Jurkat, Clone E6-1 (cell line): ENCODE measurements at regions not wholly inside any gene's neighbourhood (a gene's known extent, or its start where the extent isn't known, plus 50 kb on each side); places are given as distances from the start of the nearest gene placed in this dataset.

Source experiments
- DNase-seq: peaks from one replicate; pipeline ENCODE4 v3.0.0-alpha.2; 2011; ENCODE audit warnings: low read depth, low spot score
- H3K4me3 ChIP-seq: 2 replicates; pipeline ENCODE4 v1.5.1; 2011; ENCODE audit warnings: mild to moderate bottlenecking, low read length, control low read depth, moderate library complexity

GRCh38 chr5:29077451-29077850, 2039.1 kb upstream of the CDH9 start:
- H3K4me3 ChIP-seq = no peak overlapping the region
- no peak for DNase-seq

GRCh38 chr5:29069104-29069402, 2030.7 kb upstream of the CDH9 start:
- no peak for DNase-seq
- H3K4me3 ChIP-seq = no peak overlapping the region

GRCh38 chr5:29061381-29061780, 2023.0 kb upstream of the CDH9 start:
- DNase-seq = no peak
- H3K4me3 ChIP-seq = no peak overlapping the region

DNA sequence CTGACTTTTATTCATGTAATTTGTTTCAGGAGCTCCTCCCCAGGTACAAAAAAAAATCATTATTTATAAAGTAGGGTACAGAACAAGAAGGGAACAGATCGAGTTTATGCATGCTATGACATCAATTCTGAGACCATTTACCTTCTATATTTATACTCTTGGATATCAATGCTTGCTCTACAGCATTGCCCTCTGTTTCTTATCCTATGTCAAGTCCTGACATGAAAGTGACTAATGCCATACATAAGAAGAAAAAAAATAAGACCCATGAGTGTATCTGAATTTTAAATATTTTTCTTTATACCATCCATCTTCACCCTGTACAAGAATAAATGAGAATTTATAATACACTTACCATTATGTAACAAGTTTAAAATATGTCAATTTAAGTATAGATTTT, 2016.3 kb upstream of the CDH9 start:
- DNase-seq = no peak
- H3K4me3 ChIP-seq = no peak overlapping the region

DNA sequence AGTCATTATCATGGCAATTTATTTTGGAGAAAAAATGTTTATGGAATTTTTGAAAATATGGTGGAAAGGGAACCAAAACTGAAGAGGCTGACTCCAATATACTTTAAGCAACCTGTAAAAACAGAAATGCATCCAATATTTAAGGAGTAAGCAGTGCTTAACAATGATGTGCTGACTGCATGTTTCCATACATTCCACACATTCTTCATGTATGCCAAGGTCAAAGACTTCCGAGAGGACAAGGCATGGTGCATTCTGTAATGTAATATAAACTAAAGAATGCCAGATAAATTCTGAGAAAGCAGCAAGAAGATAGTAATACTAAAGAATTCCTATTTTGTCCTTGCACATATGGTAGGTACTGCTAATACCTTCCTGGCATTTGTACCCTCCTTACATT, 2015.9 kb upstream of the CDH9 start:
- DNase-seq = no peak

GRCh38 chr5:29051509-29051908, 2013.1 kb upstream of the CDH9 start:
- H3K4me3 ChIP-seq = no peak overlapping the region
- DNase-seq = no peak

More for the DNA sequence above, 2015.9 kb upstream of the CDH9 start:
- no peak overlapping the region for H3K4me3 ChIP-seq

- DNase-seq = no peak
These were observed 2003.8 kb upstream of the CDH9 start for GRCh38 chr5:29042152-29042551.

DNA sequence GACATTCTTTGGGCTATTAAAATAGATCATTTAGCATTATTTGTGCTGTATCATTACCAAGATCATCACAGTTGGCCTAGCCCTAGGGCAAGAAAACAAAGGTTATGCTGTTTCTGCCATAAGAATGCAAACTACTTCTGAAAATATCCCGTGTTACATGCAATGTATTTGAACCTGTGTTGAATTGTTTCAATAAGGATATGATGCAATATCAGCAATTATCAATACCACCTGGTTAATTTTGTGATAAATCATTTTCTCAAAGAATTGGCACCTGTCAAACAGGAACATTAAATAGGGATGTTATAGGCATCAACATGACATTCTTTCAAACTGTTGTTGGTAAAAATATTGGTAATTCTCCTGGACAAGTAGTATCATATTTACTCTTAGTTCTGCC, 2002.0 kb upstream of the CDH9 start:
- H3K4me3 ChIP-seq = no peak overlapping the region
- DNase-seq = no peak

More at GRCh38 chr5:29042152-29042551, 2003.8 kb upstream of the CDH9 start:
- no peak overlapping the region for H3K4me3 ChIP-seq

DNA sequence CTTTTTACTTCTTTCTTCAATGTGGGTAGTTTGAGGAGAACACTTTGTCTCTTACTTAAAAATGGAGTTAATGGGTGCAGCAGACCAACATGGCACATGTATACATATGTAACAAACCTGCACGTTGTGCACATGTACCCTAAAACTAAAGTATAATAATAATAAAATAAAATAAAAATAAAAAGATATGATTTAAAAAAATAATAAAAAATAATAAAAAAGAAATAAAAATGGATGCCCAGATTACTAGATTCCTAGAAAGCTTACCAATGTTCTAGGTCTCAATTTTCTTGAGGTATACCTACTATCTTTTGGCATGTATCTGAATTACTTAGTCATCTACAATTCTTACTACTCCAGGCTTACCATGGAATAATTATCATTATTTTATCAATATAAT, 2001.6 kb upstream of the CDH9 start:
- H3K4me3 ChIP-seq = no peak overlapping the region

DNA sequence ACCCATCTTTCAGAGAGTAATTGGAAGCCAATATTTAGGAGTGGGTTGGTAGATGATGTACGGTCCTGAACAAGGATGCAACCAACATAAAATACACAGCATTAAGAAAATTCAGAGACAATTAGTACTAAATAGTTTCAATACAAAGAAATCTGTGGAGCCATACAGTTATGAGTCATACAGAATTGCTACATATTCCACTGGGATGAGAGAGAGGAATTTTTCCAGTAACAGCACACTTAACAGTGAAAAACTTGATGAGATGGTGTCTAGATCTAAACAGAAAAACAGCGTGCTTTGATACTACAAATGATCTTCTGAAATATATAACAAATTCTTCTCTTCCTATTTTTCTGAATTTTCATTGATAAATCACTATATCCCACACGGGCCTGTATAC, 1999.3 kb upstream of the CDH9 start:
- no peak for DNase-seq
- H3K4me3 ChIP-seq = no peak overlapping the region

More for the DNA sequence above, 2001.6 kb upstream of the CDH9 start:
- no peak for DNase-seq

DNA sequence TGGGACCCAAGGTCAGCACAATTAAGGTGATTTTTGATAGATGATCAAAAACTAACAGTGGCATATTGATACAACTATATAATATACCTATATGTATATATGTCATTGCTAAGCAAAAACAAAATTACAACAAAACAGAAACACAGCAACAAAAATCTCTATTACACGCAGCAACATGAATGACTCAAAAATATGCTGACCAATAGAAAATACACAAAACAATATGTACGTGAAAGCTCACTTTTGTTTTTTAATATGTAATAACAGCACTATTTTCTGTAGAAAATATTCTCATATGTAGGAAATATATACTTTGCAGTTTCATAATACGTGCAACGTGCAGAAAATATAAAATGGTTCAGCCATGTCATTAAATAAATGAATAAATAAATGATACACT, 1985.7 kb upstream of the CDH9 start:
- DNase-seq = no peak
- H3K4me3 ChIP-seq = no peak overlapping the region

GRCh38 chr5:29023541-29023940, 1985.2 kb upstream of the CDH9 start:
- H3K4me3 ChIP-seq = no peak overlapping the region
- DNase-seq = no peak

GRCh38 chr5:29017501-29017900, 1979.1 kb upstream of the CDH9 start:
- no peak overlapping the region for H3K4me3 ChIP-seq
- DNase-seq = no peak

GRCh38 chr5:29016067-29016466, 1977.7 kb upstream of the CDH9 start:
- no peak for DNase-seq
- H3K4me3 ChIP-seq = no peak overlapping the region

DNA sequence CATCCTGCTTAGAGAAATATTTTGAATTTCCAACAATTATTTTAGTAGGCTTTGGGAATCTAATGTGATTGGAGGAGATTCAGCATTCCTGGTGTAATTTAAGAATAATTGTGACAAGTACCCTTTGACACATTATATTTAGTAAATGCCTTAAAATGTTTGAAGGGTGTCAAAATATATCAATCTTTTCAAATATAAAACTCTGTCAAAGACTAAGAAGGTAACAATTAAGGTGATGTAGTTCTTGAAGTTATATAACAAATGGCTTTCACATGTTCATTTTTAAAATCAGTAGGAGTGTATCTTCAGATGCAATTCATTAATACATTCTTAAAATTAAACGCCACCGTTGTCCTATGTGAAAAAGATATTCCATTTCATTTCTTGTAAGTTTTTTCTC, 1977.1 kb upstream of the CDH9 start:
- no peak overlapping the region for H3K4me3 ChIP-seq
- no peak for DNase-seq

- peak; percentile 5 for DNase-seq
These were observed 1967.0 kb upstream of the CDH9 start for GRCh38 chr5:29005386-29005785.

DNA sequence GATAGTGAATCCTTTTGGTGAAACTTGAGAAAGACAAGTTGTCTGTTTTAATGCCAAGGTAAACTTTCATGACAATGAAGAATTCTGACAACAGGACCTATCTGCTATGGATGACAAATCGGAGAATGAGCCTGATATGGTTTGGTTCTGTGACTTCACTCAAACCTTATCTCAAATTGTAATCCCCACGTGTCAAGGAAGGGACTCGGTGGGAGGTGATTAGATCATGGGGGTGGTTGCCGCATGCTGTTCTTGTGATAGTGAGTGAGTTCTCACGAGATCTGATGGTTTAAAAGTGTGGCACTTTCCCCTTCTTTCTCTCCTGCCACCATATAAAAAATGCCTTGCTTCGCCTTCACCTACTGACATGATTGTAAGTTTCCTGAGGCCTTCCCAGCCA, 1964.1 kb upstream of the CDH9 start:
- no peak overlapping the region for H3K4me3 ChIP-seq
- no peak for DNase-seq

More at GRCh38 chr5:29005386-29005785, 1967.0 kb upstream of the CDH9 start:
- H3K4me3 ChIP-seq = no peak overlapping the region

- no peak overlapping the region for H3K4me3 ChIP-seq
- no peak for DNase-seq
These were observed 1963.3 kb upstream of the CDH9 start for GRCh38 chr5:29001666-29002065.

DNA sequence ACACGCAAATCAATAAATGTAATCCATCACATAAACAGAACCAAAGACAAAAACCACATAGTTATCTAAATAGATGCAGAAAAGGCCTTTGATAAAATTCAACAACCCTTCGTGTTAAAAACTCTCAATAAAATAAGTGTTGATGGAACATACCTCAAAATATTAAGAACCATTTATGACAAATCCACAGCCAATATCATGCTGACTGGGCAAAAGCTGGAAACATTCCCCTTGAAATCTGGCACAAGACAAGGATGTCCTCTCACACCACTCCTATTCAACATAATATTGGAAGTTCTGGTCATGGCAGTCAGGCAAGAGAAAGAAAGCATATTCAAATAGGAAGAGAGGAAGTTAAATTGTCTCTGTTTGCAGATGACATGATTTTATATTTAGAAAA, 1946.3 kb upstream of the CDH9 start:
- no peak for DNase-seq
- H3K4me3 ChIP-seq = no peak overlapping the region

GRCh38 chr5:28975508-28975907, 1937.1 kb upstream of the CDH9 start:
- no peak overlapping the region for H3K4me3 ChIP-seq
- DNase-seq = no peak

DNA sequence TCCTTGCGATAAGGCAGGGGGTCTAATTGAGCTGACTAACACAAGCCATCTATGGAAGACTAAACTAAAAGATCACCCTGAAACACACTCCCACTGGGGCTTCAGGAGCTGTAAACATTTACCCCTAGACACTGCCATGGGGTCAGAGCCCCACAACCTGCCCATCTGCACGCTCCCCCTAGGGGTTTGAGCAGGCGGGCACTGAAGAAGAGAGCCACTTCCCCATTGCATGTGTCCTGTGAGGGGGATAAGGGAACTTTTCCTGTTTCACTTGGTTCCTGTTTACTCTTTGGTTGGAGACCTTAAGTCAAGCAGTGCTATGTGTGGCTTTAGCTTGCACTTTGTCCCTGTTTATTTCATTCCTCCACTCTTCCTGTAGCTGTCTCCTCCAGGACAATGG, 1929.5 kb upstream of the CDH9 start:
- H3K4me3 ChIP-seq = no peak overlapping the region

GRCh38 chr5:28961816-28962215, 1923.4 kb upstream of the CDH9 start:
- DNase-seq = no peak
- no peak overlapping the region for H3K4me3 ChIP-seq

More for the DNA sequence above, 1929.5 kb upstream of the CDH9 start:
- DNase-seq = no peak
